HFFc6 (cell line): ENCODE measurements at regions not wholly inside any gene's neighbourhood (a gene's known extent, or its start where the extent isn't known, plus 50 kb on each side); places are given as distances from the start of the nearest gene placed in this dataset.

ENCODE experiments used
- DNase-seq: peaks from one replicate; pipeline ENCODE4 v3.0.0-alpha.2; 2018
- H3K27ac Mint-ChIP-seq: 2 replicates; pipeline ENCODE4 v1.8.0; 2020; ENCODE audit warnings: mild to moderate bottlenecking, mixed read lengths
- H3K27me3 Mint-ChIP-seq: 2 replicates; pipeline ENCODE4 v1.8.0; 2021; ENCODE audit warnings: mild to moderate bottlenecking, moderate library complexity, mixed read lengths; ENCODE audit not compliant: insufficient read depth
- H3K36me3 Mint-ChIP-seq: 2 replicates; pipeline ENCODE4 v1.8.0; 2021; ENCODE audit warnings: low read depth, mixed read lengths
- H3K4me1 Mint-ChIP-seq: 2 replicates; pipeline ENCODE4 v1.8.0; 2020; ENCODE audit warnings: low read depth, mixed read lengths
- H3K4me3 Mint-ChIP-seq: 2 replicates; pipeline ENCODE4 v1.8.0; 2020; ENCODE audit warnings: mild to moderate bottlenecking, moderate library complexity, mixed read lengths
- H3K9me3 Mint-ChIP-seq: 2 replicates; pipeline ENCODE4 v1.8.0; 2020; ENCODE audit warnings: mild to moderate bottlenecking, mixed read lengths
- TF ChIP-seq, protein P1 (sequence below): fragments of 200-600 bp; sonication (generic); IDR thresholded peaks from 2 replicates; pipeline ENCODE4 v1.5.0; 2021; ENCODE audit warnings: antibody characterized with exemption, mild to moderate bottlenecking

- peaks cover 5% of the 10 kb centered on the region for H3K27me3 Mint-ChIP-seq
- H3K27ac Mint-ChIP-seq, result no peak overlapping the region
- H3K9me3 Mint-ChIP-seq, result no peaks in the 10 kb centered on the region
- TF ChIP-seq, protein P1, sequence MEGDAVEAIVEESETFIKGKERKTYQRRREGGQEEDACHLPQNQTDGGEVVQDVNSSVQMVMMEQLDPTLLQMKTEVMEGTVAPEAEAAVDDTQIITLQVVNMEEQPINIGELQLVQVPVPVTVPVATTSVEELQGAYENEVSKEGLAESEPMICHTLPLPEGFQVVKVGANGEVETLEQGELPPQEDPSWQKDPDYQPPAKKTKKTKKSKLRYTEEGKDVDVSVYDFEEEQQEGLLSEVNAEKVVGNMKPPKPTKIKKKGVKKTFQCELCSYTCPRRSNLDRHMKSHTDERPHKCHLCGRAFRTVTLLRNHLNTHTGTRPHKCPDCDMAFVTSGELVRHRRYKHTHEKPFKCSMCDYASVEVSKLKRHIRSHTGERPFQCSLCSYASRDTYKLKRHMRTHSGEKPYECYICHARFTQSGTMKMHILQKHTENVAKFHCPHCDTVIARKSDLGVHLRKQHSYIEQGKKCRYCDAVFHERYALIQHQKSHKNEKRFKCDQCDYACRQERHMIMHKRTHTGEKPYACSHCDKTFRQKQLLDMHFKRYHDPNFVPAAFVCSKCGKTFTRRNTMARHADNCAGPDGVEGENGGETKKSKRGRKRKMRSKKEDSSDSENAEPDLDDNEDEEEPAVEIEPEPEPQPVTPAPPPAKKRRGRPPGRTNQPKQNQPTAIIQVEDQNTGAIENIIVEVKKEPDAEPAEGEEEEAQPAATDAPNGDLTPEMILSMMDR, result no peak
- H3K36me3 Mint-ChIP-seq, result no peaks in the 10 kb centered on the region
- H3K4me1 Mint-ChIP-seq, result peaks cover 6% of the 10 kb centered on the region; the same call in 1 of the 2 replicates
- H3K4me3 Mint-ChIP-seq, result no peak overlapping the region
- no peak for DNase-seq
These were observed 59.2 kb downstream of the C9orf50 start for GRCh38 chr9:129561594-129562281.

DNA sequence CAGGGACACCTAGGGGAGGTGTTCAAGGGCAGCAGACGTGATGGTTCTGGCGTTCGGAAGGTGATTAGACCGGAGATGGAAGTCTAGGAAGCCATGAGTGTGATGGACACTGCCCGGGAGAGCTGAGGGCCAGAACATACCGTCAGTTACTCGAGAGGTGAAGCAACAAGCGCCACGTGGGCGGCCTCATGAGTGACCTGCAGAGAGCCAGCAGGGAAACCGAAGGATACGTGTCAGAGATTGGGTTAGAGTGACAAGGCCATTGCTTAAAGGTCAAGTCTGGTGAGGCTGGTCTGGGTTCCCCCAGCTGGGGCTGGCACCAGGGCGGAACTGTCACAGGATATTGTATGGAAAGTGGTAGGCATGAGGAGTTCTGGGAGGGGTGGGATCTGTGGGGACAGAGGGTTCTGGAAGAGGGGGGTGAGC, 60.0 kb downstream of the C9orf50 start:
- Mint-ChIP-seq H3K27me3 (peaks cover 5% of the 10 kb centered on the region), H3K27ac (no peak overlapping the region), H3K36me3 (no peaks in the 10 kb centered on the region), H3K4me1 (peaks cover 6% of the 10 kb centered on the region; the same call in 1 of the 2 replicates), H3K4me3 (no peak overlapping the region), H3K9me3 (no peaks in the 10 kb centered on the region)
- no peak for DNase-seq
- TF ChIP-seq, protein P1, result no peak

DNA sequence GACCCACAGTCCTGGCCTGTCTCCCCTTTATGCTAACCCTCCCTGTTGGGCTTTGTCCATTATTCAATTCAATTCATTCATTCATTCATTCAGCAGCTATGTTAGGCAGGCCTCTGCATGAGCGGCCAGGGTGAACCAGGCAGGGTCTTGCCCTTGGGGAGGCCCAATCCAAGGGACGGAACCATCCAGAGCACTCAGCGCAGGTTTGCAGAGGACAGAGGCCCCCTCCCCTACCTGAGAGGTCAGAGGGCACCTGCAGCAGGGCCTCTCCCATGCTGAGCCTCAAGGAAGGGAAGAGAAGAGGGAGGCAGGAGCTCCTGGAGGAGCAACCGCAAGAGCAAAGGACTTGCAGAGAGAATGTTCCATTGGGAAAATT, 61.4 kb downstream of the C9orf50 start:
- no peak for DNase-seq
- H3K4me1 Mint-ChIP-seq, result peaks cover 6% of the 10 kb centered on the region; the same call in 1 of the 2 replicates
- no peak overlapping the region for H3K4me3 Mint-ChIP-seq
- TF ChIP-seq, protein P1, result no peak
- H3K27ac Mint-ChIP-seq, result no peak overlapping the region
- peaks cover 5% of the 10 kb centered on the region for H3K27me3 Mint-ChIP-seq
- no peaks in the 10 kb centered on the region for H3K36me3 Mint-ChIP-seq
- H3K9me3 Mint-ChIP-seq, result no peaks in the 10 kb centered on the region

DNA sequence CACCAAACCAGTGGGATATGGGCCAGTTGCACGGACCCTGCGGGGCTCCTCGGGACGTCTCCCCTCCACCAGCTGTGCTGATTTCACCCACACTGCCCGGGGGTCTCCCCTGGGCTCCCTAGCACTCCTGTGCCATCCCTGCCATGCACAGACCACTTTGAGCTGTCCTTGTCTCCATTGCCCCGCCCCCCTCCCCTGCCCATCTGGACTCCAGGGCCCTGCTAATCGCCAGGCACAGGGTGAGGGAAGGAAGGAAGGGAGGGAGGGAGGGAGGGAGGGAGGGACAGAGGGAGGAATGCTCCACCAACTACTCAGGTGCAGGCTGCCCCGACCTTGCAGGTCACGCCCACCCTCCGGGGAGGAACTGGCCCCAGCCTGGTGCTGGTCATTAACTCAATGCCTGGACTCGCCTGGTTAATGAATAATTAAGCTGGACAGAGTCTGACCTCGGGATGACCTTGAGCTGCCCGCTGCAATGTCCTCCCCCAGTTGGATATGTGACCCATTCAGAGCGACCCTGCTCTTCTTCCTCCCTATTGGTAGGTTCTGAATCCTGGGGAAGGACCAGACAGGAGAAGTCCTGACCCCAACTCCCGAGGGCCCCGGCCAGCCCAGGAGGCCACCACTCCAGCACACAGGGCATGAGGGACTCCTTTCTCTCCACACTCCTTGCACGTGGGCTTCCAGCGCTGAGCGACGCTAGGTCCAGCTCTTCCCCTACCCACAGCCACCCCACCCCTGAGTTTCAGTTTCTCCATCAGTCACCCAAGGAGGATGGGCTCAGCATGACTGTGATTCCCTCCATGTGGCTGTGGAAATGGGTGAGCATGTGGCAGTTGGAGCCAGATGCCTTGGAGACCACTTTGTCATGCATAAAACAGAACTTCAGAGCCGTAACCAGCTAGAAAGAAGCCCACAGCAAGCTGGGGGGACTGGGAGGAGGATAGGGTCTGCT, 62.1 kb downstream of the C9orf50 start:
- Mint-ChIP-seq H3K27me3 (peaks cover 3% of the 10 kb centered on the region), H3K4me1 (peaks cover 6% of the 10 kb centered on the region; the same call in 1 of the 2 replicates), H3K27ac (no peak overlapping the region), H3K36me3 (no peaks in the 10 kb centered on the region), H3K9me3 (no peaks in the 10 kb centered on the region), H3K4me3 (no peak overlapping the region)
- no peak for DNase-seq
- TF ChIP-seq, protein P1, result no peak

GRCh38 chr9:129558063-129558550, 62.8 kb downstream of the C9orf50 start:
- Mint-ChIP-seq H3K9me3 (no peaks in the 10 kb centered on the region), H3K4me3 (no peak overlapping the region), H3K27me3 (peaks cover 3% of the 10 kb centered on the region), H3K4me1 (peaks cover 6% of the 10 kb centered on the region; the same call in 1 of the 2 replicates), H3K27ac (no peak overlapping the region), H3K36me3 (no peaks in the 10 kb centered on the region)
- TF ChIP-seq, protein P1, result no peak
- DNase-seq, result no peak
